K562 (cell line): ENCODE measurements at regions not wholly inside any gene's neighbourhood (a gene's known extent, or its start where the extent isn't known, plus 50 kb on each side); places are given as distances from the start of the nearest gene placed in this dataset.

Experiments used
- CBFA2T3 ChIP-seq: fragments of 450-650 bp; IDR thresholded peaks from 2 replicates; pipeline ENCODE4 v1.6.1; 2017
- CHD1 ChIP-seq: fragments of 200-600 bp; sonication (generic); IDR thresholded peaks from one replicate; pipeline ENCODE4 v1.6.1; 2012; ENCODE audit warnings: mild to moderate bottlenecking, moderate library complexity, low read length, inconsistent platforms
- ELF2 ChIP-seq: fragments of 250-450 bp; sonication (Bioruptor Pico); IDR thresholded peaks from 2 replicates; pipeline ENCODE4 v1.5.0; 2021; ENCODE audit warnings: mild to moderate bottlenecking
- FOSL1 ChIP-seq: fragments of 200-800 bp; sonication (Bioruptor generic); conservative IDR thresholded peaks from 2 replicates; pipeline ENCODE4 v1.6.1; 2016; ENCODE audit warnings: missing genetic modification characterization, missing compliant biosample characterization
- GTF2F1 ChIP-seq: IDR thresholded peaks from 2 replicates; pipeline ENCODE4 v1.6.1; 2011; ENCODE audit warnings: low read depth, low read length, improper control_type of control experiment
- NFE2 ChIP-seq: IDR thresholded peaks from 2 replicates; pipeline ENCODE4 v1.6.1; 2014; ENCODE audit warnings: antibody characterized with exemption, low read depth
- PBX2 ChIP-seq, 2 experiments: IDR thresholded peaks in 1 of 2; conservative IDR thresholded peaks in 1 of 2; 2 replicates each; pipeline ENCODE4 v1.6.1; 2016; ENCODE audit warnings: low read depth in 2 of 2, mild to moderate bottlenecking in 1 of 2, missing compliant biosample characterization in 1 of 2, missing genetic modification characterization in 1 of 2, moderate library complexity in 1 of 2
- RNF2 ChIP-seq: sonication (generic); IDR thresholded peaks from 2 replicates; pipeline ENCODE4 v1.6.1; 2016
- SMARCB1 ChIP-seq: IDR thresholded peaks from 2 replicates; pipeline ENCODE4 v1.6.1; 2011; ENCODE audit warnings: improper control_type of control experiment, low read depth; ENCODE audit not compliant: insufficient read length
- SP1 ChIP-seq: sonication (generic); formaldehyde crosslinking; IDR thresholded peaks from 2 replicates; pipeline ENCODE4 v1.8.1; 2022; ENCODE audit warnings: mild to moderate bottlenecking, missing genetic modification reagents
- TGIF2 ChIP-seq: sonication (generic); formaldehyde crosslinking; IDR thresholded peaks from 2 replicates; pipeline ENCODE4 v1.8.1; 2022; ENCODE audit warnings: mild to moderate bottlenecking, missing genetic modification reagents, moderate library complexity
- THAP12 ChIP-seq: fragments of 250-450 bp; sonication (Bioruptor Pico); IDR thresholded peaks from 2 replicates; pipeline ENCODE4 v1.9.0; 2021; ENCODE audit warnings: mild to moderate bottlenecking, inconsistent platforms
- ZNF143 ChIP-seq: sonication (generic); formaldehyde crosslinking; IDR thresholded peaks from 2 replicates; pipeline ENCODE4 v1.9.0; 2022; ENCODE audit warnings: mild to moderate bottlenecking, missing genetic modification reagents
- ZNF224 ChIP-seq: sonication (generic); formaldehyde crosslinking; IDR thresholded peaks from 2 replicates; pipeline ENCODE4 v1.8.0; 2022; ENCODE audit warnings: mild to moderate bottlenecking, missing genetic modification reagents
- ZNF318 ChIP-seq, 2 experiments: fragments of 450-650 bp; IDR thresholded peaks; 2 replicates each; pipeline ENCODE4 v1.6.1; 2016; ENCODE audit warnings: mild to moderate bottlenecking in 2 of 2, borderline replicate concordance in 1 of 2, low read depth in 1 of 2, moderate library complexity in 1 of 2
- ZSCAN29 ChIP-seq: fragments of 450-650 bp; IDR thresholded peaks from 2 replicates; pipeline ENCODE4 v1.6.1; 2017

GRCh38 chr6:14354919-14355572 is 237.5 kb downstream of the CD83 start (continued):
- TF ChIP-seq CBFA2T3, result 0 out of 2 replicates have a peak, but pooled peaks have one; percentile 6
- no peak for TF ChIP-seq ZNF224
- TF ChIP-seq SMARCB1, result no peak
- TF ChIP-seq GTF2F1, result no peak
- no peak for TF ChIP-seq SP1 (CRISPR knock-in tag)
- TF ChIP-seq ZSCAN29, result no peak
- no peak for TF ChIP-seq ZNF318 (IDR thresholded peaks at IDR 0.05; ENCODE audit: borderline replicate concordance in 1 of 2, low read depth in 1 of 2)
- no peak for TF ChIP-seq ZNF143 (CRISPR knock-in tag)
- TF ChIP-seq THAP12, result no peak
- no peak for TF ChIP-seq TGIF2 (CRISPR knock-in tag)
- TF ChIP-seq PBX2 (CRISPR knock-in tag; IDR thresholded peaks at IDR 0.05; ENCODE audit: low read depth), result no peak
- TF ChIP-seq PBX2 (tag; conservative IDR thresholded peaks at IDR 0.05; ENCODE audit: low read depth), result peak; percentile 91
- no peak for TF ChIP-seq ELF2 (CRISPR knock-in tag)
- TF ChIP-seq CHD1, result no peak
- peak; percentile 78 for TF ChIP-seq FOSL1 (tag)
- no peak for TF ChIP-seq NFE2
- TF ChIP-seq RNF2, result no peak
